ENCODE measurements at regions not wholly inside any gene's neighbourhood (a gene's known extent, or its start where the extent isn't known, plus 50 kb on each side); places are given as distances from the start of the nearest gene placed in this dataset. TPM values are rescaled to one million over a fixed set of nuclear protein-coding genes. Genes with fewer than 3 reads are reported as not detected.

GRCh38 chr12:31781894-31782540 is 53.2 kb upstream of the AMN1 start:
- H3K9me3 Mint-ChIP-seq: no peaks in the 10 kb centered on the region
- Histone ChIP-seq H3K4me2 (no peak overlapping the region), H3K9ac (no peak overlapping the region), H2AFZ (replicated peaks) (no peak overlapping the region), H3K4me1 (no peaks in the 10 kb centered on the region), H3K9me3 (ENCODE audit: low read depth) (no peaks in the 10 kb centered on the region), H3K79me2 (ENCODE audit: low read depth) (no peaks in the 10 kb centered on the region), H3F3A (ENCODE audit: low read depth) (no peaks in the 10 kb centered on the region), H3K36me3 (no peaks in the 10 kb centered on the region), H4K20me1 (ENCODE audit: low read depth) (no peaks in the 10 kb centered on the region), H3K27me3 (no peaks in the 10 kb centered on the region), H3K27ac (no peak overlapping the region), H3K4me3 (no peak overlapping the region)
- H3K36me3 Mint-ChIP-seq: no peaks in the 10 kb centered on the region
- no peak overlapping the region for H3K27ac Mint-ChIP-seq
- no peaks in the 10 kb centered on the region for H3K27me3 Mint-ChIP-seq (ENCODE audit: insufficient read depth, low read depth)
- no peaks in the 10 kb centered on the region for H3K4me1 Mint-ChIP-seq
- no peak overlapping the region for H3K4me3 Mint-ChIP-seq
- TF ChIP-seq CTCF (IDR thresholded peaks at IDR 0.05): no peak
- TF ChIP-seq EZH2phosphoT487 (IDR thresholded peaks at IDR 0.05): no peak
- TF ChIP-seq EZH2 (IDR thresholded peaks at IDR 0.05): no peak
- no peak for DNase-seq (ENCODE audit: low spot score)

- Histone ChIP-seq H3K9me3 (ENCODE audit: low read depth) (no peaks in the 10 kb centered on the region), H3K27me3 (no peaks in the 10 kb centered on the region), H3K9ac (no peak overlapping the region), H2AFZ (replicated peaks) (no peak overlapping the region), H4K20me1 (ENCODE audit: low read depth) (no peaks in the 10 kb centered on the region), H3K79me2 (ENCODE audit: low read depth) (no peaks in the 10 kb centered on the region), H3K4me2 (no peak overlapping the region), H3K4me1 (no peaks in the 10 kb centered on the region), H3F3A (ENCODE audit: low read depth) (no peaks in the 10 kb centered on the region), H3K27ac (no peak overlapping the region), H3K4me3 (no peak overlapping the region), H3K36me3 (no peaks in the 10 kb centered on the region)
- Mint-ChIP-seq H3K36me3 (no peaks in the 10 kb centered on the region), H3K4me3 (no peak overlapping the region), H3K27me3 (ENCODE audit: insufficient read depth, low read depth) (no peaks in the 10 kb centered on the region), H3K27ac (no peak overlapping the region), H3K4me1 (no peaks in the 10 kb centered on the region), H3K9me3 (no peaks in the 10 kb centered on the region)
- no peak for DNase-seq (ENCODE audit: low spot score)
- TF ChIP-seq EZH2phosphoT487 (IDR thresholded peaks at IDR 0.05) (no peak), EZH2 (IDR thresholded peaks at IDR 0.05) (no peak), CTCF (IDR thresholded peaks at IDR 0.05) (no peak)
Observed at GRCh38 chr12:31780096-31780495, 51.3 kb upstream of the AMN1 start.

- H3K4me3 ChIP-seq: no peak overlapping the region
- no peak overlapping the region for H3K27ac ChIP-seq
- H3F3A ChIP-seq (ENCODE audit: low read depth): no peaks in the 10 kb centered on the region
- no peak for TF ChIP-seq EZH2 (IDR thresholded peaks at IDR 0.05)
- no peak for TF ChIP-seq CTCF (IDR thresholded peaks at IDR 0.05)
- no peak for TF ChIP-seq EZH2phosphoT487 (IDR thresholded peaks at IDR 0.05)
- no peak overlapping the region for H3K9ac ChIP-seq
- Mint-ChIP-seq H3K27me3 (ENCODE audit: insufficient read depth, low read depth) (no peaks in the 10 kb centered on the region), H3K9me3 (no peaks in the 10 kb centered on the region), H3K27ac (no peak overlapping the region), H3K4me3 (no peak overlapping the region), H3K4me1 (no peaks in the 10 kb centered on the region), H3K36me3 (no peaks in the 10 kb centered on the region)
- no peaks in the 10 kb centered on the region for H3K27me3 ChIP-seq
- no peaks in the 10 kb centered on the region for H3K79me2 ChIP-seq (ENCODE audit: low read depth)
- H3K9me3 ChIP-seq (ENCODE audit: low read depth): no peaks in the 10 kb centered on the region
- no peak overlapping the region for H2AFZ ChIP-seq (replicated peaks)
- no peak overlapping the region for H3K4me2 ChIP-seq
- H4K20me1 ChIP-seq (ENCODE audit: low read depth): no peaks in the 10 kb centered on the region
- no peaks in the 10 kb centered on the region for H3K36me3 ChIP-seq
- no peaks in the 10 kb centered on the region for H3K4me1 ChIP-seq
- no peak for DNase-seq (ENCODE audit: low spot score)
Observed at GRCh38 chr12:31778687-31779086, 49.9 kb upstream of the AMN1 start.

Small RNA genes lying in the stretch of these regions (small RNA-seq; reads per million reads assigned to genes)
- gene RF00402: not detected
- not detected for gene RNU6-1069P

Measured in neural progenitor cell (in vitro differentiated cells).